Muscle of back (tissue), 3 donors: ENCODE measurements at regions not wholly inside any gene's neighbourhood (a gene's known extent, or its start where the extent isn't known, plus 50 kb on each side); places are given as distances from the start of the nearest gene placed in this dataset.
"Not testable (repeated sequence)": the region's sequence is repeated elsewhere in the genome, so short reads cannot be mapped to it uniquely, and the experiment has no call there.

Source experiments
- DNase-seq, 3 donors: peaks; one replicate each; pipeline versions ENCODE4 v3.0.0 to v3.0.0-alpha.2; 2013

DNA sequence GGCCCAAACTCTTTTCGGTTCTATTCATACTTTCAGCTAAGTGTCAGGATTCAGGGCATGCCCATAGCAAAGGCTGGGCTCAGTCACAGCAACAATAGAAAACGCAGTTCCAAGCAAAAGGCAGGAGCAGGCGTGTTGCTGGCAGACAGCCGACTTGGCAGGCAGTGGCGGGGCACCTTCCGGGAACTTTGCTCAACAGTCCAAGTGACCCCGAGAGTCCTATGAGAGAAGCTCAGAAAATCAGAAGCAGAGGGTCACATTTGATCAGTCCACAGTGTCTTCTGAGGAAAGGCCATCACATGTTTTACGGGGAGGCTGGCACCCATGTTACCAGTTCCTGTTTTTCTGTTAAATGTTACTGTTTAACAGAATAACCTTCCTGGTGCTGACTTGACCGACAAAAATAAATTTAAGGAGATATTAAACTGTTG is 115.0 kb downstream of the DACT1 start:
- DNase-seq: peak in 2 of 3 donors; percentile 46 to 67

DNA sequence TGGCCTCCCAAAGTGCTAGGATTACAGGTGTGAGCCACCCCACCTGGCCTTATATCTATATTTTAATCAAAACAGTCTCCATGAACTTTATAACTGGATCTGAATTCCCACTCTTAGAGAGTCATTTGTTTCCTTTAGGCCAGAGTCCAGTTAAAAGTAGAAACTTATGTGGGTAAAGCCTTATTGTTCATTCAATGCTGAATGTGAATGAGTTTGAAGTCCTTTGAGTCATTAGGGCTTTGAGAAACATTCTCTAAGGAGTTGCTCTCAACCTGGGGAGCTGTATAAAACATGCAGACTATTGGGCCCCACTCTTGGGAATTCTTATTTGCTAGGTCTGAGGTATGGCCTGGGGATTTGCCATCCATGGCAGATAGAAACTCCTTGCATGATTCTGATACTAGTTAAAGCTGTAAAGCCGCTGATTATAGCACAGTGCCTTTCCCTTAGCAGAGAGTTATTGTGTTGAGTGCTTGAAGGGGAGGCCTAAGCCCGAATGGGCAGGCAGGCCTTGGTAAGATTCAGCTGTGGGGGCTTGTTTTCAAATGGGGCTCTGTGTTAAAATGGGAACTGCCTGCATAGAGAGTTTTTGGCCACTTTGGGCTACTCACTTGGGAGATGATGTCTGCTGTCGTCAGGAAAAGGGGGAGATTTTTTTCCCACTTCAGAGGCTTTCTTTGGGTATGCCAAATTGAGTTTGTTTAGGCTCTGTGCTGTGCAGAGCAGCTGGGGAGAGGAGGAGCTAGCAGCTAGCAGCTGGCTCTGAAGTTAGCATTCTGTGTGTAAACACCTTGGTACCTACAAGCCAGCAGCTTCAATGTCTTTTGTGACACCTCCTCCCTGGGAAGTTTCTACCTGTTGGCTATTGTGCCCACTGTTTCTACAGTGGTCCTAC is 117.5 kb downstream of the DACT1 start:
- DNase-seq: peak in 1 of 3 donors; percentile 59

DNA sequence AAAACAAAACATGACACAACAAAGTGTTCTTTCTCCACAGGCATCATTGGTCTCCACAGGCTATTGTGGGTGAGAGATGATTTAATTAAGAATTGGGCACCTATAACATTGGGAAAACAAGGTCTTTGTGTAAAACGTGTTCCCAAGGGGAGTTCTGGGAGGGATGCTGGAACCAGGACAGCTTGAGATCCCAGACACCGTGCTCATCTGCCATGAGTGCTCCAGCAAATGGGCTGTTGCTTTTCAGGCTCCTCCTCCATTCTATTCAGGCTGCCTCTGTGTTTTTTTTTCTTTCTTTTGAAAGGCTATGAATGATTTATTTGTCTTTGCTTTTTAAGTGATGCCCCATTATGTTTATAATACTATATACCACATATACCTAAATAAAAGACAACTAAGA is 122.4 kb downstream of the DACT1 start:
- no peak for DNase-seq

DNA sequence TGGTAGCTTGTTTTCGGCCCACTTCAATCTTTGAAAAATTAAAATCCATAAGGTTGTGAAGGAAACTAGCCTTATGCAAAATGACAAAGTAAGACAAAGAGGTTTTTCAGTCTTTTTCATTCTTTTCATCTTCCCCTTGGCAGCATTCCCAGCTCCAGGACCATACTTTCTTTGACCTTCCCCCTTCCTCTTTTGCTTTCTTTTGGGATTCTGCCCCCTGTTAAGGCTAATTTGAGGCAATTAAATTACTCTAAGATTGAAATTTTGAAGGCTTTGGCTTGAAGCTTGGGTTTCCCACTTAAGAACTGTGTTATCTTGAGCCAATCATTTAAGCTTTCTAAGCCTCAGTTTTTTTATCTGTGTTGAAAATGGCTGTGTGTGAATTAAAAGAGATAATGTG is 124.9 kb downstream of the DACT1 start:
- DNase-seq: no peak

DNA sequence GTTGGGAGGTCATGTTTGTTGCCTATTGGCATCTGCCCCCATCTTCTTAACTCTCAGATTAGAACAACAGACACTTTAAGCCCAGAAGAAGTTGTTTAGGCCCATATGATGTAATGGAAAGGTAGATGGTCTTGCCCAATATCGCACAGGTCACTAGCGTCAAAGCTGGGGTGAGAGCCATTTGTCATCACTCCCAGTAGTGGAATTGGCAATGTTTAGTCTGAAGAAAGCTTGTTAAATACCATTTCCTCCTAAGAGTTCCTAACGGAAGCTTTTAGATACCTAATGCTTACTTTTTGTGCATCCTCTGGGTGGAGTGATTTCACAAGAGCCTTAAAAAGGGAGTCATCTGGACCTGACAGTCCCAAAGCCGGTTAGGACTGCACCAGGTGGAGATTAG is 125.4 kb downstream of the DACT1 start:
- no peak for DNase-seq

DNA sequence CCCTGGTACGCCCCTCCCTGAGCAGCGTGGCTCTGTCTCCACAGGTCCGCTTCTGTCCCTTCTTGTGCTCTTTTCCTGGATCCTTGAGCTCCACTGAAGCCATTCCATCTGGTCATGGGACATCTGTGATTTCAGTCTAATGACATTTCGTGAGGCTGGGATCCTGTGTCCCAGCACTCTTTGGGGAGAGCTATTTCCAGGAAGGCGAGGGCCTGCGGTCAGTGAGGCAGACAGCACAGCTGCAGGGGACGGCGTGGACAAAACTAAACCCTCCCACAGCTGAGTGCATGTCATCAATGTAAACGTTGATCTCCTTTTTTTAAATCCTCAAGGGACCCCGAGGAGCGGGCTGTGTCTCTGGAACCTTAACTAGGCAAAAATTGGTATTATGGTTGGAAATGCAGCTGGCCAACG is 127.7 kb downstream of the DACT1 start:
- peak; percentile 53 to 88 (median 67) for DNase-seq

DNA sequence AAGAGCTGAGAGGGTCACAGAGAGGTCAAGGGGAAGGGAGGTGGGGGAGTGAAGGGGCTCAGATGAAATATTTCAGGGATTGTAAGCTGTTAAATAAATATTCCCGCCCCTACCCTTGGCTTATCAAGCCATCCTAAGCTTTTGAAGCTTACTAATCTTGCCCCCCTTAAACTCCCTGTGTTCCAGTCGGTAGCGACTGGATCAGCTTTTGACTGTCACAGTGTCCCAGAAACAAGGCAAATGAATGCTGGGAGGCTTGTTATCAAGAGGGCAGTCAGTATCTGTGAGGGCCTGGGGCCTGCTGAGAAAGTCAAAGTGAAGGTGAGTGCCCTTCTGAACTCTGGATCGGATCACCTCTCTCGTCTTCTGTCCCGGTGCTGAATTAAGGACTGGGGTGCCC is 128.1 kb downstream of the DACT1 start:
- DNase-seq: no peak

DNA sequence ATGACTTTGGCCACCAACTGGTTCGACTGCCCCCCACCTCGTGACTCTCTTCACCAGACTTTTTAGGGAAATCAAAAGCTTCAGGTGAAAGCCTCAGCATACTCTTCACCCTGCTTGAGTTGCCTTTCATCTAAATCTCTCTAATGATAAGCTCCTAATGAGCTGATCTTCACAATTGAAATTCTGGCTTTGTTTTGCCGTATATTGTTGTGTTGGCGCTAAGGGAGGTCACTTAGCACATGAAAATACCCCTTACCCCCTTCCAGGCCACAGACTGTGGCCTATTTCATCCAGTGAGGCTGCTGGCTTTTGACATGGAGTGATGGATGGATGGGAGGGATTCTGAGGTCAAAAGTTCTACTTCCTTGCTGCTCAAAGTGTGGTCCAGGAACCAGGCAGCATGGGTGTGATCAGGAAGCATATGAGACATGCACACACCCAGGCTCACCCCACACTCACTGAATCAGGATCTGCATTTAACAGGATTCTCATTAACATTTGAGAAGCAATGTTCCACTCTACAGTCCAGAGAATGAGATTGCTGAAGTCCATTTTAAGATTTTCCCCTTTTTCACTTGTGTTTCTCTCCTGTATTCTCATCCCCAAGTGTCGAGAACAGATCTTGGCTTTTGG is 131.4 kb downstream of the DACT1 start:
- DNase-seq: no peak

DNA sequence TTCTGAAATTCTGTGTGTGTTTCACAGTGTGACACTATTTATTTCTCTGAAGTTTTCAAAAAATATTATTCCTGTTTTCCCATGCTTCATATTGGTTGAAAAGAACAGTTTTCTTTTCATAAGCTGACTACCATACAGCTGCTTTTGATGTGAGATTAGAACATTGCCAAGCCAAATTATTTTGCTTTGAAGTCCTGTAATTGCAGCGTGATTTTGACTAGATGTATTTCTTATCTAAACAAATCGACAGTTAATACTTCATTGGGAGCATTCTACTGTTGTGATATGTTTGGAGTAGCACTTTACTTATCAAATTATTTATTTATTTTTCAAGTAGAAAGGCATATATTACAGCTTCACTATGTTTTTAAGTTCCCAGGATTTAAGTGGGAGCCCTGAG is 132.0 kb downstream of the DACT1 start:
- no peak for DNase-seq

DNA sequence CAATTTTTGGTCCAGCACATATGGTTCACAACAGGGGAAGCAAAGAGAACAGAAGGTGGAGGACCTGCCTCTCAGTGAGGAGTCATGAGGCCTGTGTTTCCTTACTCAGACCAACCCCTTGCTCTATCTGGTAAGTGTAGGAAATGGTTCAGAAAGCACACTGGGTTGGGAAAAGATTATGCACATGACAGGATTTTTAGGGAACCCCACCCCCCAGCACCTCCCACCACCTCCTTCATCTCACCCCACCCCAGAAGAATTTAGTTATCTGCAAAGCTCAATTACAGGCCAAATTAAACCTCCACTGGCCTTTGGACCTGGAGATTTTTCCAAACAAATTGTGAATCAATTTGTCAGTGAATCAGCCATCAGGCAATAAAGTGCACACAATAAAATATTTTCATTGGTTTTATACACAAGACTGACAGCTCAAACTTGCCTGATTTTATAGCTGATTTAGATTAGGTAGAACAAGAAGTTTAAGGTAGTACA is 132.8 kb downstream of the DACT1 start:
- no peak for DNase-seq

DNA sequence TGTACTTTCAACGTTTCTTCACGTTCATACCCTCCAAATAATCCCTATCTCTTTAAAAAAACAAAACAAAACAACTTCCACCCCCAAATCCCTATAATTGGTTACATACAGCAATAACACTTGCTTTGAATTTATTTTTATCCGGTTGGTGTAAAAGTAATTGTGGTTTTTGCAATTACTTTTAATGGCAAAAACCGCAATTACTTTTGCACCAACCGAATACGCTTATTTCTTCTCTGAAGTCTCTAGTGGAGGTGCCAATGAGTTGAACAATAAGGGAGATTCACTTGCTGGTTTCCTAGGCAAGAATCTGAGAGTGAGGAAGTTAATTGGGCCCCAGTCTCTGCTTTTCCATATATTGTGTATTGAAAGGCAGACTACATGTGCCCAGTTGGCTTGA is 133.3 kb downstream of the DACT1 start:
- DNase-seq: no peak

DNA sequence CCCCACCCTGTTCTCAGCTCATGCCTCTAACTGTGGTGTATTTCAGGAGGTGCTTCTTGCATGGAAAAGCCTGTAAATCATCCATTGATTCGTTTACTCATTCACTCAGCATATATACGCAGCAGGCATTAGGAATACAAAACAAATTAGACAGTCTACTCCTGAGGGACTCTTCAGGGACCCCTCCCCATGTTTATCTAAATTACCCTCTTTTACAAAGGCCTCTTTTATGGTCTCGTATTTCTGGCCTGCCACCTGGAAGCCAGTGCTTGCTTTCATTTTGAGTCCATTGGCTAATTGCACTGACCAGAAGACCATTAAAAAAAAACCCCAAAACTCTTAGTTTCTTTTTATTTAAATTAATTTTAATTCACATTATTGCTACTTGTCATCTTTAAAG is 134.4 kb downstream of the DACT1 start:
- no peak for DNase-seq

DNA sequence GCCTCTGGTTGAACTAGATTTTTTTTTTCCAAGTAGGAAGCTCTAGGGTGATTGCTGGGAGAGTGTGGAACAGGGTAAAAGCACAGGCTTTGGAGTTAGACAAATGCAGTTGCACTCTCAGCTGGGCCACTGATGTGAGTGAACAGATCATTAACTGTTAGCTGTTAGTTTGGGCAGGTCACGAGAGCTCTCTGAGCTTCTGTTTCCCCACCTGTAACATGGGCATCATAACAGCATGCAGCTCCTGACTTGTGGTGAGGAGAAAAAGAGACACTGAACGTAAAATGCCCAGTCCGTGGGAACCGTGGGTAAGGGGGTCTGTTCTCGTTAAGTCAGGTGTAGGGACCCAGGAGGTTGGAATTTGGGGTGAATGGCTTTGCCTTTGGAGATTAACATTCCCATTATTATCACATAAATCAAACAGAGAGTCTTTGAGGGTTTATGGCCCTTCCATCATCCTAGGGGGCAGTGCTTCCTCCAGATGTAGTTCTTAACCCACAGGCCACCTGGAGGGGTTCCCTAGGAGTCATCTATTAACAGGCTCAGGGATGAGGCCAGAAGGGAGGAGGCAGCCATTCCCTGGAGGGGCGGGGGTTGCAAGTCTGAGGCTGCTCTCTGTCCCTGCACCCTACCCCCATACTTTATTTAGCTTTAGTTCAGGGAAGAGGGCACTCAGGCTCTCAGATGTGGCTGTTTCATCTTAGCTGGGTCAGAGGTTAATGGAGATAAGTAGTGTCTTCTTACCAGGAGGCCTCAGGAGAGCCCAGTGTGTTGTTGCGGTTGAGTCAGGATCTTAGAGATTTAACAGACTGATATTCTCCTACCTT is 135.2 kb downstream of the DACT1 start:
- no peak for DNase-seq

DNA sequence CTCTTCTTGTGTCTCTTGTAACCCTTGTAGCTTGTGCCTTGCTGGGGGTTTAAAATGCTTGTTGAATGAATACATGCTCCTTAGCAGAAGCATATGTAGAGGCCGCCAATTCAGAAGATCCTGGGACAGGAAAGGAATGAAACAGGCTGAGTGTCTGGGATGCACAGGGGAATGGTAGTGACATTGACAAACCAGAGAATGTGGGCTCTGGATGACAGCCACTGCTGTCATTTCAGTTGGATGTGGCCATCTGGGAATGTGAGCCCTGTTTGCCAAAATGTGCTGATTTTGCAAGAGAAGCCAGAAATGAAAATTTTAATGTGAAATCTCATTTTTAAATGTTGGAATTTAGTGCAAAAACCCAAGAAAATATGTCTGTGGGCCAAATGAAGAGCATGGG is 136.8 kb downstream of the DACT1 start:
- DNase-seq: no peak

DNA sequence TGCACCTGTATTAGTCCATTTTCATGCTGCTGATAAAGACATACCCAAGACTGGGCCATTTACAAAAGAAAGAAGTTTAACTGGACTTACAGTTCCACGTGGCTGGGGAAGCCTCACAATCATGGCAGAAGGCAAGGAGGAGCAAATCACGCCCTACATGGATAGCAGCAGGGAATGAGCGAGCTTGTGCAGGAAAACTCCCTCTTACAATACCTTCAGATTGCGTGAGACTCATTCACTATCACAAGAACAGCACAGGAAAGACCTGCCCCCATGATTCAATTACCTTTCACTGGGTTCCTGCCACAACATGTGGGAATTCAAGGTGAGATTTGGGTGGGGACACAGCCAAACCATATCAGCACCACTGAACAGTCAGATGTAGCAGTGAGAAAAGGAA is 137.4 kb downstream of the DACT1 start:
- DNase-seq: not testable (repeated sequence)

DNA sequence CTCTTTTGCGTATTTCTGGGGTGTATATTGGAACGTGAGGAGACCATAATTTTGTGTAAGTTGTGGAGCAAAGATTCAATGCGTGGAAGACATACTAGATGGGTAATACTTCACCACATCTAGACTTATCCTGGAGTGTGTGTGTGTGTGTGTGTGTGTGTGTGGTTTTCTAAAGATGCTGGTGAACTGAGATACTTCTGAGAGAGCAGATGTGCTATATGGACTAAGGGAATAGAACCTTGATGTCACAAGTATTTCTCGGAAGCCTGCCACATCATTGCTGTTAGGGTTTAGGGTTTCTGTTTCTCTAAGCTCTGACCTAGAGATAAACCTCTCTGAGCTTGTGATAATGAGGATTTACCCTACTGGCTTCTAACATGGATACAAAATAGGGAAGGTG is 138.8 kb downstream of the DACT1 start:
- no peak for DNase-seq

DNA sequence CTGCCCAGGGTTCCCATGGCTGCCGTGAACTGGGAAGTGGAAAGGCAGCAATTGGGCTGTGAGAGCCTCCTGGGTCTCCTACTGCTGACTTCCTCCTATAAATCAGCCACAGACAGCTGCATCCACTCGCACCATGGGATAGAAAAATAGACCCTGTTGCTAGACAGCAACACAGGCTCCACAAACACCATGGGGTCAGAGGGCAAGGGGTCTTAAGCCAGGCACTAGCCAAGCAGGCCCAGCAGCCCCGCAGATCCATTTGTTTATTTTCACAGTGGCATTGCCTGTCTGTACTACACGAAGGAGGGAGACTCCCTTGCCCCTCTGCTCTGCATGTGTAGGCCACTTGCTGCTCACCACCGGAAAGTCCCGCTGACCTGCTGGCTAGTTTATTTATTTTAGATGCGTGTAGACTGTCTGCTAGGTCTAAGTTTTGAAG is 139.8 kb downstream of the DACT1 start:
- no peak for DNase-seq

DNA sequence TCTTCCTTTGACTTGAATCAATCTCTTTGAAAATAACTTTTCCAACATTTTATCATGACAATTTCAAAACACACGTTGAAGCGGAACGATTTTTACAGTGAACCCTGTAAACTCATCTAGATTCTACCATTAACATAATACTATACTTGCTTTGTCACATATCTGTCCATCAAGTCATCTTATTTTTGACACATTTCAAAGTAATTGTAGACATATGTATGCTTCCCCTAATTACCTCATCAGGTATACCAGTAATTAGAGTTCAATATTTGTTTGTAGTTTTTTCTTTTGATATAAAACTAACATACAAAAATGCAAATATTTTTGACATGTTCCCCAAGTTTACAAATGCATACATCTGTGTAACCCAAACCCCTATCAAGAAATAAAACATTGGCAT is 140.4 kb downstream of the DACT1 start:
- no peak for DNase-seq

DNA sequence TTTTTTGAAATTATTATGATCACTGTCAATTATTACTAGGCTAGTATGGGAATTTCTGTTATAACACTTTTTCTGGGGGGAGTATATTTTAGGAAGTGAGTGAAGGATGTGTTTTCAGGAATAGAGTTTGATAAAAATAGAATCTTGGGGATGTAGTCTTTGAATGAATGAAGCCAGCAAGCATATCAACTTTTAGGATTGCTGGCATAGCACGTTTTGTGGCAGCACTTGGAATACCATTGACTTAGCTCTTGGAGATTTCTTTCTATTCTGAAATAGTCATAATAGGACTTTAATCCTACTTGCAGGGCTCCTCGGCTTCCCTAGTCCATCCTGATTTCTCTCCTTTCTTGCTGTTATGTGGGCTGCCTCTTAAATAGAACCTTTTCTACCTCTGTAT is 141.6 kb downstream of the DACT1 start:
- no peak for DNase-seq

DNA sequence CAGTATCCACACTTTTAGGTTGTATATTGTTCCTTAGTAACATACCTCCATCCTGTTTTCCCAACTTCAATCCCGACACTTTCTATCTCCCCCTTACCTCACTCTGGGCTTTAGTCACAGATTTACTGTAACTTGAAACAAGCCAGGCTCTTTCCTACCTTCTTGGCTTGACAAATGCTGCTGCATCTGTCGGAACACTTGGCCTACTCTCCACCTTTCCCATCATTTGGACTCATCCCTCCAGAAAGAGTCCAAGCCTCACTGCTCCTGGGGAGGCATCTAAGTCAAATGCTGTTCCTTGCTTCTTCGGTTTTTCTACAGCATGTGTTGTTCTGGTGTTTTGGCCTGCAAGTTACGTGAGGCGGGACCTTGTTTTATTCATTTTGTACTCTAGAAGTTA is 142.4 kb downstream of the DACT1 start:
- DNase-seq: peak in 1 of 3 donors; percentile 60

DNA sequence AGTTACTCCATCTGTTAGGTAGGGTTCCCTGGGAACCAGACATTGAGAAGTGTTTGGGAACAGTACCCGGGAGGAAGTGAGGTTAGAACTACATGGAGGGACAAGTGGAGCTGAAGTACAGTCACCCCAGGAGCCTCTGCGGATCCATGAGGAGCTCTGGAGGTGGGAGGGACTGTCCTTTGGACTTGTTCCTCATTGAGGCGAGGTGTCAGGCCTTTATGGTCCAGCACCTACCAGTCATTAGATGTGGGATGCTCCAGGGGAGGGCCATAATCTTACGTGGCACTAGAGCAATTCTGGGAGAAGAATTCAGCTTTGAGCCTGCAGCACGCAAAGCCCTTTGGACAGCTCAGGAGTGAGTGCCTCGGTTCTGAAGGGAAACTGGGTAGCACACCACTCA is 142.8 kb downstream of the DACT1 start:
- no peak for DNase-seq

DNA sequence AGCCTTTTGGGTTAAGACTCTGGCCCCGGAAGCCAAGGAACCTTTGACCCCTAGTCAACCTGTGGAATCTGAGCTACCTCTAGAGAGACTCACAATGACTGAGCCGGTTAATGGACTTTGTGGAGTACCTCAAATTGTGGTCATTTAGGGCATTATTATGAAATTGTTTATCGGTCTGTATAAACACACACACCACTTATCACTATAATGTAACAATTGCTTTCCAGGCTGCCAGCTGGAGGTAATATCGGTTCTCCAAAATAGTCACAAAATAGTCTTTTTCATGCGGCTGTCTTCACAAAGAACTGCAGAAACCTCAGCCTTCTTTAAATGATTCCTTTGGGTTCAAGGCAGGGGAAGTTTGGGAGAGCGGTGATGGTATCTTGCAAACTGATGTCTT is 144.2 kb downstream of the DACT1 start:
- DNase-seq: no peak
